IPS DF 6.9 (cell line): ENCODE measurements at regions not wholly inside any gene's neighbourhood (a gene's known extent, or its start where the extent isn't known, plus 50 kb on each side); places are given as distances from the start of the nearest gene placed in this dataset.
"Not testable (repeated sequence)": the region's sequence is repeated elsewhere in the genome, so short reads cannot be mapped to it uniquely, and the experiment has no call there.

ENCODE experiments used
- DNase-seq: peaks from one replicate; pipeline ENCODE4 v3.0.0-alpha.2; 2013; ENCODE audit warnings: low read depth, low spot score
- H3K27ac ChIP-seq: one replicate; pipeline ENCODE4 v1.5.1; 2013; ENCODE audit warnings: low read length, control low read depth
- H3K27me3 ChIP-seq: 2 replicates; pipeline ENCODE4 v1.6.1; 2013; ENCODE audit warnings: mild to moderate bottlenecking, low read length; ENCODE audit not compliant: control insufficient read depth, insufficient read depth
- H3K36me3 ChIP-seq: 2 replicates; pipeline ENCODE4 v1.6.1; 2013; ENCODE audit warnings: low read length; ENCODE audit not compliant: control insufficient read depth, insufficient read depth
- H3K4me1 ChIP-seq: 2 replicates; pipeline ENCODE4 v1.6.1; 2013; ENCODE audit warnings: low read length; ENCODE audit not compliant: control insufficient read depth, insufficient read depth
- H3K4me3 ChIP-seq: 2 replicates; pipeline ENCODE4 v1.5.1; 2013; ENCODE audit warnings: mild to moderate bottlenecking, low read length
- H3K9me3 ChIP-seq: 2 replicates; pipeline ENCODE4 v1.6.1; 2013; ENCODE audit warnings: low read length, inconsistent platforms; ENCODE audit not compliant: control insufficient read depth, insufficient read depth
- WGBS: extraction: QIAGEN DNeasy Blood & Tissue Kit; methylation state at CpG from one replicate; pipeline ENCODE4 v1.1.7; 2013; ENCODE audit warnings: mixed read lengths, missing lambda C conversion rate; ENCODE audit not compliant: insufficient read length, insufficient coverage; 5-methylcytosine and 5-hydroxymethylcytosine counted together

GRCh38 chr12:33052141-33053051, 155.8 kb upstream of the PKP2 start:
- H3K27me3 ChIP-seq: no peaks in the 10 kb centered on the region
- WGBS: no CpG with 5 or more reads among the region's 41 CpGs
- H3K36me3 ChIP-seq: no peaks in the 10 kb centered on the region
- peaks cover 1% of the 10 kb centered on the region; the same call in 1 of the 2 replicates for H3K4me1 ChIP-seq
- H3K27ac ChIP-seq: no peak overlapping the region
- no peak for DNase-seq
- no peaks in the 10 kb centered on the region for H3K9me3 ChIP-seq
- no peak overlapping the region for H3K4me3 ChIP-seq

GRCh38 chr12:33047666-33048065, 151.1 kb upstream of the PKP2 start:
- Histone ChIP-seq H3K27me3 (no peaks in the 10 kb centered on the region), H3K36me3 (no peaks in the 10 kb centered on the region), H3K9me3 (no peaks in the 10 kb centered on the region), H3K27ac (no peak overlapping the region), H3K4me1 (no peaks in the 10 kb centered on the region; the same call in 1 of the 2 replicates), H3K4me3 (no peak overlapping the region)
- WGBS: no CpG with 5 or more reads among the region's 4 CpGs
- no peak for DNase-seq

GRCh38 chr12:33044447-33044846, 147.9 kb upstream of the PKP2 start:
- no CpG with 5 or more reads among the region's 3 CpGs for WGBS
- no peak overlapping the region for H3K27ac ChIP-seq
- no peak for DNase-seq
- no peaks in the 10 kb centered on the region for H3K4me1 ChIP-seq
- no peaks in the 10 kb centered on the region for H3K9me3 ChIP-seq
- H3K4me3 ChIP-seq: no peak overlapping the region
- H3K27me3 ChIP-seq: no peaks in the 10 kb centered on the region
- H3K36me3 ChIP-seq: no peaks in the 10 kb centered on the region

- H3K9me3 ChIP-seq: no peaks in the 10 kb centered on the region
- no peaks in the 10 kb centered on the region for H3K4me1 ChIP-seq
- WGBS: no CpG with 5 or more reads among the region's 3 CpGs
- no peak overlapping the region for H3K4me3 ChIP-seq
- H3K27me3 ChIP-seq: no peaks in the 10 kb centered on the region
- H3K27ac ChIP-seq: no peak overlapping the region
- no peak for DNase-seq
- H3K36me3 ChIP-seq: no peaks in the 10 kb centered on the region
These were observed 145.0 kb upstream of the PKP2 start for GRCh38 chr12:33041562-33041961.

GRCh38 chr12:33033999-33034398, 137.4 kb upstream of the PKP2 start:
- WGBS: no CpG with 5 or more reads among the region's 19 CpGs
- H3K9me3 ChIP-seq, H3K36me3 ChIP-seq, H3K27ac ChIP-seq, H3K4me3 ChIP-seq, DNase-seq, H3K27me3 ChIP-seq, H3K4me1 ChIP-seq: not testable (repeated sequence)

- no peaks in the 10 kb centered on the region for H3K27me3 ChIP-seq
- H3K4me1 ChIP-seq: no peaks in the 10 kb centered on the region
- H3K27ac ChIP-seq: no peak overlapping the region
- no peak for DNase-seq
- H3K9me3 ChIP-seq: peaks cover 1% of the 10 kb centered on the region; the same call in 1 of the 2 replicates
- H3K36me3 ChIP-seq: no peaks in the 10 kb centered on the region
- no peak overlapping the region for H3K4me3 ChIP-seq
These were observed 130.2 kb upstream of the PKP2 start for GRCh38 chr12:33026791-33027190.

- H3K36me3 ChIP-seq, DNase-seq, H3K27ac ChIP-seq, H3K4me3 ChIP-seq, H3K4me1 ChIP-seq, H3K27me3 ChIP-seq, H3K9me3 ChIP-seq: not testable (repeated sequence)
- no CpG with 5 or more reads among the region's 20 CpGs for WGBS
These were observed 126.1 kb upstream of the PKP2 start for GRCh38 chr12:33022724-33023123.

- no CpG with 5 or more reads among the region's 2 CpGs for WGBS
- not testable (repeated sequence) for H3K4me1 ChIP-seq, H3K27me3 ChIP-seq, DNase-seq, H3K9me3 ChIP-seq, H3K4me3 ChIP-seq, H3K36me3 ChIP-seq, H3K27ac ChIP-seq
These were observed 120.5 kb upstream of the PKP2 start for GRCh38 chr12:33017029-33017428.

GRCh38 chr12:33012226-33012625, 115.6 kb upstream of the PKP2 start:
- WGBS: no CpG with 5 or more reads among the region's 3 CpGs
- Histone ChIP-seq H3K27ac (no peak overlapping the region), H3K9me3 (no peaks in the 10 kb centered on the region; the same call in 1 of the 2 replicates), H3K4me1 (no peaks in the 10 kb centered on the region), H3K36me3 (no peaks in the 10 kb centered on the region), H3K27me3 (no peaks in the 10 kb centered on the region), H3K4me3 (no peak overlapping the region)
- no peak for DNase-seq

- no peak overlapping the region for H3K27ac ChIP-seq
- H3K27me3 ChIP-seq: no peaks in the 10 kb centered on the region
- no peak for DNase-seq
- no peaks in the 10 kb centered on the region for H3K4me1 ChIP-seq
- H3K4me3 ChIP-seq: no peak overlapping the region
- no CpG with 5 or more reads among the region's 1 CpG for WGBS
- no peaks in the 10 kb centered on the region for H3K9me3 ChIP-seq
- H3K36me3 ChIP-seq: no peaks in the 10 kb centered on the region
These were observed 109.5 kb upstream of the PKP2 start for GRCh38 chr12:33006106-33006505.

- H3K27ac ChIP-seq: no peak overlapping the region
- no peaks in the 10 kb centered on the region for H3K27me3 ChIP-seq
- H3K4me3 ChIP-seq: no peak overlapping the region
- no peak for DNase-seq
- WGBS: no CpG with 5 or more reads among the region's 2 CpGs
- no peaks in the 10 kb centered on the region for H3K9me3 ChIP-seq
- H3K4me1 ChIP-seq: no peaks in the 10 kb centered on the region; the same call in 1 of the 2 replicates
- no peaks in the 10 kb centered on the region for H3K36me3 ChIP-seq
These were observed 103.4 kb upstream of the PKP2 start for GRCh38 chr12:33000016-33000415.
